HCT116 (cell line): ENCODE measurements at regions not wholly inside any gene's neighbourhood (a gene's known extent, or its start where the extent isn't known, plus 50 kb on each side); places are given as distances from the start of the nearest gene placed in this dataset.

Experiments
- ATF3 ChIP-seq: IDR thresholded peaks from 2 replicates; pipeline ENCODE4 v1.6.1; 2012
- CEBPB ChIP-seq: IDR thresholded peaks from 2 replicates; pipeline ENCODE4 v1.6.1; 2012; ENCODE audit warnings: low read depth
- CTCF ChIP-seq, 3 experiments: fragments of 200-600 bp in 1 of 3; sonication (generic) in 1 of 3; IDR thresholded peaks in 2 of 3; conservative IDR thresholded peaks in 1 of 3; 2 replicates each; pipeline ENCODE4 v1.5.1; 2012 to 2017; ENCODE audit warnings: low read depth in 2 of 3, low read length in 2 of 3, antibody characterized with exemption in 1 of 3, borderline replicate concordance in 1 of 3, control low read depth in 1 of 3, mild to moderate bottlenecking in 1 of 3, mixed read lengths in 1 of 3, mixed run types in 1 of 3, moderate library complexity in 1 of 3; ENCODE audit not compliant: insufficient read depth in 1 of 3
- EZH2 ChIP-seq: fragments of 200-600 bp; sonication (generic); IDR thresholded peaks from 2 replicates; pipeline ENCODE4 v1.6.1; 2017; ENCODE audit warnings: antibody characterized with exemption, mixed run types
- EZH2phosphoT487 ChIP-seq: fragments of 200-600 bp; IDR thresholded peaks from 2 replicates; pipeline ENCODE4 v1.6.1; 2018; ENCODE audit warnings: antibody characterized with exemption, borderline replicate concordance
- JUND ChIP-seq: IDR thresholded peaks from 2 replicates; pipeline ENCODE4 v1.6.1; 2012
- POLR2A ChIP-seq: IDR thresholded peaks from 2 replicates; pipeline ENCODE4 v1.7.0; 2011; ENCODE audit warnings: borderline replicate concordance; ENCODE audit not compliant: insufficient read depth, insufficient read length; ENCODE audit errors: extremely low read depth
- POLR2AphosphoS5 ChIP-seq: IDR thresholded peaks from 2 replicates; pipeline ENCODE4 v1.6.1; 2011; ENCODE audit warnings: mild to moderate bottlenecking, low read depth, low read length, moderate library complexity
- SP1 ChIP-seq: IDR thresholded peaks from 2 replicates; pipeline ENCODE4 v1.6.1; 2012; ENCODE audit warnings: low read depth
- SRF ChIP-seq: IDR thresholded peaks from 2 replicates; pipeline ENCODE4 v1.6.1; 2012; ENCODE audit warnings: low read depth
- YY1 ChIP-seq: IDR thresholded peaks from 2 replicates; pipeline ENCODE4 v1.6.1; 2011; ENCODE audit warnings: low read length, low read depth, moderate library complexity, mild to moderate bottlenecking; ENCODE audit not compliant: insufficient replicate concordance; ENCODE audit errors: extremely low read depth
- ZFX ChIP-seq: fragments of 450-650 bp; IDR thresholded peaks from 2 replicates; pipeline ENCODE4 v1.6.1; 2017
- ZNF274 ChIP-seq: fragments of 200-500 bp; sonication (Bioruptor generic); IDR thresholded peaks from 2 replicates; pipeline ENCODE4 v1.6.1; 2014; ENCODE audit warnings: mild to moderate bottlenecking, low read depth, low read length, inconsistent platforms

GRCh38 chr20:60447703-60448102, 489.5 kb downstream of the CDH26 start:
- no peak for TF ChIP-seq SRF
- TF ChIP-seq ZNF274: no peak
- TF ChIP-seq CTCF (IDR thresholded peaks at IDR 0.05 in 2 of 3, conservative IDR thresholded peaks at IDR 0.05 in 1 of 3; ENCODE audit: borderline replicate concordance in 1 of 3, insufficient read depth in 1 of 3, low read depth in 2 of 3, low read length in 2 of 3): no peak
- no peak for TF ChIP-seq POLR2AphosphoS5
- TF ChIP-seq EZH2: no peak
- no peak for TF ChIP-seq SP1
- TF ChIP-seq ATF3: no peak
- TF ChIP-seq ZFX: no peak
- no peak for TF ChIP-seq POLR2A
- TF ChIP-seq JUND: no peak
- TF ChIP-seq EZH2phosphoT487: no peak
- TF ChIP-seq CEBPB: no peak
- TF ChIP-seq YY1: no peak
